ENCODE measurements at regions not wholly inside any gene's neighbourhood (a gene's known extent, or its start where the extent isn't known, plus 50 kb on each side); places are given as distances from the start of the nearest gene placed in this dataset.

- H3K4ac ChIP-seq (ENCODE audit: low read depth, low read length): no peak overlapping the region
- no peaks in the 10 kb centered on the region for H3K79me1 ChIP-seq (ENCODE audit: low read length)
- peaks cover 1% of the 10 kb centered on the region for H3K9me3 ChIP-seq (ENCODE audit: insufficient read depth, low read depth, low read length)
- peaks cover 2% of the 10 kb centered on the region in 2 experiments for H3K4me1 ChIP-seq (ENCODE audit: control insufficient read depth in 1 of 2, insufficient read depth in 2 of 2, low read length in 2 of 2)
- H2BK5ac ChIP-seq (ENCODE audit: low read depth, low read length, poor library complexity): no peak overlapping the region
- no peak overlapping the region for H3K18ac ChIP-seq (ENCODE audit: low read length)
- H4K91ac ChIP-seq (ENCODE audit: low read depth, low read length): no peak overlapping the region
- no peak overlapping the region for H2BK120ac ChIP-seq (ENCODE audit: insufficient read depth, low read length, poor library complexity)
- H2AK5ac ChIP-seq (ENCODE audit: low read length): no peak overlapping the region
- no peak overlapping the region for H2BK12ac ChIP-seq (ENCODE audit: low read length)
- no peak overlapping the region for H3K27ac ChIP-seq (ENCODE audit: low read depth, low read length)
- no peaks in the 10 kb centered on the region for H3K27me3 ChIP-seq (ENCODE audit: insufficient read depth, low read length)
- no CpG with 5 or more reads among the region's 9 CpGs for WGBS (ENCODE audit: extremely low coverage, insufficient coverage, insufficient read length)
- no peak overlapping the region for H4K8ac ChIP-seq (ENCODE audit: low read depth, low read length)
- H4K12ac ChIP-seq (ENCODE audit: low read depth, low read length): no peak overlapping the region
- no peak overlapping the region for H3K14ac ChIP-seq (ENCODE audit: low read length)
- no peaks in the 10 kb centered on the region for H3K36me3 ChIP-seq (ENCODE audit: control insufficient read depth in 1 of 2, insufficient read depth in 2 of 2, low read length in 2 of 2)
- H3K9ac ChIP-seq (ENCODE audit: low read length): no peak overlapping the region
- no peak for DNase-seq
- H3K23ac ChIP-seq (ENCODE audit: low read length): no peak overlapping the region
- H2AFZ ChIP-seq (ENCODE audit: insufficient read depth, low read length, poor library complexity): no peak overlapping the region
- H3K4me2 ChIP-seq (ENCODE audit: low read length): no peak overlapping the region
- no peaks in the 10 kb centered on the region for H3K79me2 ChIP-seq (ENCODE audit: control insufficient read depth, insufficient read depth, low read length, poor library complexity)
- no peak overlapping the region for H3K4me3 ChIP-seq (ENCODE audit: low read depth, low read length)
Observed at GRCh38 chr15:52858782-52859176, 68.6 kb upstream of the ONECUT1 start.

GRCh38 chr15:52857937-52858781 lies 68.0 kb upstream of the ONECUT1 start:
- H3K27ac ChIP-seq (ENCODE audit: low read depth, low read length): no peak overlapping the region
- H3K79me1 ChIP-seq (ENCODE audit: low read length): no peaks in the 10 kb centered on the region
- peak; percentile 6 to 45 for DNase-seq
- H3K36me3 ChIP-seq (ENCODE audit: control insufficient read depth in 1 of 2, insufficient read depth in 2 of 2, low read length in 2 of 2): no peaks in the 10 kb centered on the region
- H3K27me3 ChIP-seq (ENCODE audit: insufficient read depth, low read length): no peaks in the 10 kb centered on the region
- WGBS (ENCODE audit: extremely low coverage, insufficient coverage, insufficient read length): no CpG with 5 or more reads among the region's 14 CpGs
- peaks cover 1% of the 10 kb centered on the region for H3K9me3 ChIP-seq (ENCODE audit: insufficient read depth, low read depth, low read length)
- H2AK5ac ChIP-seq (ENCODE audit: low read length): no peak overlapping the region
- H4K12ac ChIP-seq (ENCODE audit: low read depth, low read length): no peak overlapping the region
- H2AFZ ChIP-seq (ENCODE audit: insufficient read depth, low read length, poor library complexity): no peak overlapping the region
- no peak overlapping the region for H3K4ac ChIP-seq (ENCODE audit: low read depth, low read length)
- no peak overlapping the region for H3K14ac ChIP-seq (ENCODE audit: low read length)
- H2BK5ac ChIP-seq (ENCODE audit: low read depth, low read length, poor library complexity): no peak overlapping the region
- no peak overlapping the region for H3K18ac ChIP-seq (ENCODE audit: low read length)
- no peak overlapping the region for H4K91ac ChIP-seq (ENCODE audit: low read depth, low read length)
- no peak overlapping the region for H3K9ac ChIP-seq (ENCODE audit: low read length)
- H3K4me3 ChIP-seq (ENCODE audit: low read depth, low read length): no peak overlapping the region
- no peak overlapping the region for H3K23ac ChIP-seq (ENCODE audit: low read length)
- H2BK12ac ChIP-seq (ENCODE audit: low read length): no peak overlapping the region
- no peak overlapping the region for H2BK120ac ChIP-seq (ENCODE audit: insufficient read depth, low read length, poor library complexity)
- no peaks in the 10 kb centered on the region for H3K79me2 ChIP-seq (ENCODE audit: control insufficient read depth, insufficient read depth, low read length, poor library complexity)
- peaks cover 2% of the 10 kb centered on the region in 2 experiments for H3K4me1 ChIP-seq (ENCODE audit: control insufficient read depth in 1 of 2, insufficient read depth in 2 of 2, low read length in 2 of 2)
- no peak overlapping the region for H3K4me2 ChIP-seq (ENCODE audit: low read length)
- no peak overlapping the region for H4K8ac ChIP-seq (ENCODE audit: low read depth, low read length)

GRCh38 chr15:52857471-52857870 lies 67.3 kb upstream of the ONECUT1 start:
- Histone ChIP-seq H3K4me3 (ENCODE audit: low read depth, low read length) (no peak overlapping the region), H4K12ac (ENCODE audit: low read depth, low read length) (no peak overlapping the region), H2AK5ac (ENCODE audit: low read length) (no peak overlapping the region), H2BK5ac (ENCODE audit: low read depth, low read length, poor library complexity) (no peak overlapping the region), H3K36me3 (ENCODE audit: control insufficient read depth in 1 of 2, insufficient read depth in 2 of 2, low read length in 2 of 2) (no peaks in the 10 kb centered on the region), H3K27ac (ENCODE audit: low read depth, low read length) (no peak overlapping the region), H3K79me2 (ENCODE audit: control insufficient read depth, insufficient read depth, low read length, poor library complexity) (no peaks in the 10 kb centered on the region), H2BK12ac (ENCODE audit: low read length) (no peak overlapping the region), H3K14ac (ENCODE audit: low read length) (no peak overlapping the region), H3K4me2 (ENCODE audit: low read length) (no peak overlapping the region), H3K9ac (ENCODE audit: low read length) (no peak overlapping the region), H3K27me3 (ENCODE audit: insufficient read depth, low read length) (no peaks in the 10 kb centered on the region), H3K79me1 (ENCODE audit: low read length) (no peaks in the 10 kb centered on the region), H3K4ac (ENCODE audit: low read depth, low read length) (no peak overlapping the region), H3K4me1 (ENCODE audit: control insufficient read depth in 1 of 2, insufficient read depth in 2 of 2, low read length in 2 of 2) (peaks cover 2% of the 10 kb centered on the region in 2 experiments), H3K18ac (ENCODE audit: low read length) (no peak overlapping the region), H4K91ac (ENCODE audit: low read depth, low read length) (no peak overlapping the region), H3K9me3 (ENCODE audit: insufficient read depth, low read depth, low read length) (peaks cover 1% of the 10 kb centered on the region), H4K8ac (ENCODE audit: low read depth, low read length) (no peak overlapping the region), H2AFZ (ENCODE audit: insufficient read depth, low read length, poor library complexity) (no peak overlapping the region), H3K23ac (ENCODE audit: low read length) (no peak overlapping the region), H2BK120ac (ENCODE audit: insufficient read depth, low read length, poor library complexity) (no peak overlapping the region)
- no peak for DNase-seq
- no CpG with 5 or more reads among the region's 7 CpGs for WGBS (ENCODE audit: extremely low coverage, insufficient coverage, insufficient read length)

- Histone ChIP-seq H3K4me2 (ENCODE audit: low read length) (no peak overlapping the region), H4K12ac (ENCODE audit: low read depth, low read length) (no peak overlapping the region), H4K91ac (ENCODE audit: low read depth, low read length) (no peak overlapping the region), H3K27me3 (ENCODE audit: insufficient read depth, low read length) (no peaks in the 10 kb centered on the region), H3K4ac (ENCODE audit: low read depth, low read length) (no peak overlapping the region), H3K36me3 (ENCODE audit: control insufficient read depth in 1 of 2, insufficient read depth in 2 of 2, low read length in 2 of 2) (no peaks in the 10 kb centered on the region), H3K79me1 (ENCODE audit: low read length) (no peaks in the 10 kb centered on the region), H2BK12ac (ENCODE audit: low read length) (no peak overlapping the region), H3K9me3 (ENCODE audit: insufficient read depth, low read depth, low read length) (peaks cover 1% of the 10 kb centered on the region), H2BK120ac (ENCODE audit: insufficient read depth, low read length, poor library complexity) (no peak overlapping the region), H4K8ac (ENCODE audit: low read depth, low read length) (no peak overlapping the region), H3K4me3 (ENCODE audit: low read depth, low read length) (no peak overlapping the region), H2AFZ (ENCODE audit: insufficient read depth, low read length, poor library complexity) (no peak overlapping the region), H2BK5ac (ENCODE audit: low read depth, low read length, poor library complexity) (no peak overlapping the region), H3K9ac (ENCODE audit: low read length) (no peak overlapping the region), H3K4me1 (ENCODE audit: control insufficient read depth in 1 of 2, insufficient read depth in 2 of 2, low read length in 2 of 2) (peaks cover 2% of the 10 kb centered on the region in 2 experiments), H3K14ac (ENCODE audit: low read length) (no peak overlapping the region), H3K27ac (ENCODE audit: low read depth, low read length) (no peak overlapping the region), H3K18ac (ENCODE audit: low read length) (no peak overlapping the region), H3K23ac (ENCODE audit: low read length) (no peak overlapping the region), H3K79me2 (ENCODE audit: control insufficient read depth, insufficient read depth, low read length, poor library complexity) (no peaks in the 10 kb centered on the region), H2AK5ac (ENCODE audit: low read length) (no peak overlapping the region)
- no peak for DNase-seq
- WGBS (ENCODE audit: extremely low coverage, insufficient coverage, insufficient read length): no CpG with 5 or more reads among the region's 1 CpG
Observed at GRCh38 chr15:52856286-52856685, 66.2 kb upstream of the ONECUT1 start.
